ENCODE measurements at regions not wholly inside any gene's neighbourhood (a gene's known extent, or its start where the extent isn't known, plus 50 kb on each side); places are given as distances from the start of the nearest gene placed in this dataset.
A peak's percentile ranks its signal among the peaks of the same experiment; 100 is the strongest.

GRCh38 chr4:35151816-35152572 is 1092.3 kb downstream of the ARAP2 start:
- ChIA-PET CTCF (interaction anchor here (0.6 to 1.0 kb wide), 4 partner anchors 9 to 349 kb away, joined by 3 read pairs; no protein-coding TSS in a partner anchor), POLR2A (no interaction called here)
- Mint-ChIP-seq H3K4me1 (ENCODE audit: insufficient read depth, unreplicated experiment) (no peaks in the 10 kb centered on the region), H3K4me3 (ENCODE audit: unreplicated experiment) (no peak overlapping the region), H3K36me3 (ENCODE audit: insufficient read depth, unreplicated experiment) (no peaks in the 10 kb centered on the region), H3K9me3 (ENCODE audit: unreplicated experiment) (peaks cover 10% of the 10 kb centered on the region), H3K27me3 (ENCODE audit: insufficient read depth, unreplicated experiment) (no peaks in the 10 kb centered on the region), H3K27ac (ENCODE audit: low read depth, unreplicated experiment) (no peak overlapping the region)
- no TSS peak for BruUV-seq (replicated peaks)
- TF ChIP-seq CTCF (IDR thresholded peaks at IDR 0.05; ENCODE audit: unreplicated experiment): peak; percentile 20
- intact Hi-C loops (cut with micrococcal nuclease): no loop called here
- peak; percentile 12 for DNase-seq (ENCODE audit: unreplicated experiment)

GRCh38 chr4:35163168-35163567 is 1081.1 kb downstream of the ARAP2 start:
- no peaks in the 10 kb centered on the region for H3K9me3 Mint-ChIP-seq (ENCODE audit: unreplicated experiment)
- POLR2A ChIA-PET: no interaction called here
- H3K27me3 Mint-ChIP-seq (ENCODE audit: insufficient read depth, unreplicated experiment): no peaks in the 10 kb centered on the region
- H3K4me1 Mint-ChIP-seq (ENCODE audit: insufficient read depth, unreplicated experiment): peaks cover 10% of the 10 kb centered on the region
- CTCF ChIA-PET: no interaction called here
- no peak overlapping the region for H3K4me3 Mint-ChIP-seq (ENCODE audit: unreplicated experiment)
- no TSS peak for BruUV-seq (replicated peaks)
- TF ChIP-seq CTCF (IDR thresholded peaks at IDR 0.05; ENCODE audit: unreplicated experiment): no peak
- intact Hi-C loops (cut with micrococcal nuclease): no loop called here
- H3K27ac Mint-ChIP-seq (ENCODE audit: low read depth, unreplicated experiment): no peak overlapping the region
- no peaks in the 10 kb centered on the region for H3K36me3 Mint-ChIP-seq (ENCODE audit: insufficient read depth, unreplicated experiment)
- no peak for DNase-seq (ENCODE audit: unreplicated experiment)

GRCh38 chr4:35164063-35164462 is 1080.3 kb downstream of the ARAP2 start:
- H3K9me3 Mint-ChIP-seq (ENCODE audit: unreplicated experiment): no peaks in the 10 kb centered on the region
- TF ChIP-seq CTCF (IDR thresholded peaks at IDR 0.05; ENCODE audit: unreplicated experiment): no peak
- no peaks in the 10 kb centered on the region for H3K36me3 Mint-ChIP-seq (ENCODE audit: insufficient read depth, unreplicated experiment)
- no peak overlapping the region for H3K4me3 Mint-ChIP-seq (ENCODE audit: unreplicated experiment)
- no peaks in the 10 kb centered on the region for H3K27me3 Mint-ChIP-seq (ENCODE audit: insufficient read depth, unreplicated experiment)
- intact Hi-C loops (cut with micrococcal nuclease): no loop called here
- CTCF ChIA-PET: no interaction called here
- H3K4me1 Mint-ChIP-seq (ENCODE audit: insufficient read depth, unreplicated experiment): peaks cover 10% of the 10 kb centered on the region
- DNase-seq (ENCODE audit: unreplicated experiment): no peak
- no TSS peak for BruUV-seq (replicated peaks)
- POLR2A ChIA-PET: no interaction called here
- no peak overlapping the region for H3K27ac Mint-ChIP-seq (ENCODE audit: low read depth, unreplicated experiment)

- POLR2A ChIA-PET: interaction anchor here (0.8 kb wide), 1 partner anchor 9 kb away, joined by 3 read pairs; no protein-coding TSS in a partner anchor
Measured at GRCh38 chr4:35166466-35166865, 1077.8 kb downstream of the ARAP2 start.

More at GRCh38 chr4:35166466-35166865, 1077.8 kb downstream of the ARAP2 start:
- no TSS peak for BruUV-seq (replicated peaks)
- no peak overlapping the region for H3K4me3 Mint-ChIP-seq (ENCODE audit: unreplicated experiment)
- intact Hi-C loops (cut with micrococcal nuclease): no loop called here
- no peaks in the 10 kb centered on the region for H3K36me3 Mint-ChIP-seq (ENCODE audit: insufficient read depth, unreplicated experiment)
- H3K27me3 Mint-ChIP-seq (ENCODE audit: insufficient read depth, unreplicated experiment): no peaks in the 10 kb centered on the region
- H3K9me3 Mint-ChIP-seq (ENCODE audit: unreplicated experiment): no peaks in the 10 kb centered on the region
- peak; percentile 83 for DNase-seq (ENCODE audit: unreplicated experiment)
- TF ChIP-seq CTCF (IDR thresholded peaks at IDR 0.05; ENCODE audit: unreplicated experiment): no peak
- peaks cover 10% of the 10 kb centered on the region for H3K4me1 Mint-ChIP-seq (ENCODE audit: insufficient read depth, unreplicated experiment)
- H3K27ac Mint-ChIP-seq (ENCODE audit: low read depth, unreplicated experiment): no peak overlapping the region
- CTCF ChIA-PET: interaction anchor here (0.6 kb wide), 1 partner anchor 658 kb away, joined by 3 read pairs; no protein-coding TSS in a partner anchor

Data from MCF 10A (cell line).